GM23338 (cell line): ENCODE measurements at regions not wholly inside any gene's neighbourhood (a gene's known extent, or its start where the extent isn't known, plus 50 kb on each side); places are given as distances from the start of the nearest gene placed in this dataset.

Experiments
- ATAC-seq: fragments of 200-7000 bp; cut with Tn5 transposase; 3 replicates; pipeline ENCODE4 v1.9.1; 2020
- DNase-seq: peaks from one replicate; pipeline ENCODE4 v3.0.0-alpha.2; 2015; ENCODE audit warnings: low spot score
- H2AFZ ChIP-seq: fragments of 200-600 bp; sonication (generic); 2 replicates; pipeline ENCODE4 v1.8.0; 2016; ENCODE audit warnings: antibody characterized with exemption, mild to moderate bottlenecking, moderate library complexity
- H3F3A ChIP-seq: fragments of 200-600 bp; sonication (generic); replicated peaks from 2 replicates; pipeline ENCODE4 v1.8.0; 2017; ENCODE audit warnings: antibody characterized with exemption, mixed run types, low read depth
- H3K27ac ChIP-seq: fragments of 200-600 bp; sonication (generic); 2 replicates; pipeline ENCODE4 v1.6.1; 2016; ENCODE audit warnings: low read depth
- H3K27me3 ChIP-seq: fragments of 200-600 bp; sonication (generic); 2 replicates; pipeline ENCODE4 v1.8.0; 2016; ENCODE audit warnings: mild to moderate bottlenecking, mixed run types, moderate library complexity; ENCODE audit not compliant: insufficient read depth
- H3K36me3 ChIP-seq: fragments of 200-600 bp; sonication (generic); 2 replicates; pipeline ENCODE4 v1.8.0; 2016; ENCODE audit warnings: mild to moderate bottlenecking; ENCODE audit not compliant: insufficient read depth
- H3K4me1 ChIP-seq: fragments of 200-600 bp; sonication (generic); 2 replicates; pipeline ENCODE4 v1.8.0; 2016; ENCODE audit warnings: mild to moderate bottlenecking, moderate library complexity; ENCODE audit not compliant: insufficient read depth
- H3K4me2 ChIP-seq: fragments of 200-600 bp; sonication (generic); 2 replicates; pipeline ENCODE4 v1.7.1; 2017; ENCODE audit warnings: mixed run types
- H3K4me3 ChIP-seq: fragments of 200-600 bp; sonication (generic); 2 replicates; pipeline ENCODE4 v1.6.1; 2016; ENCODE audit warnings: mixed run types
- H3K79me2 ChIP-seq: fragments of 200-600 bp; sonication (generic); replicated peaks from 2 replicates; pipeline ENCODE4 v1.8.0; 2017; ENCODE audit warnings: mild to moderate bottlenecking; ENCODE audit not compliant: insufficient read depth
- H3K9me2 ChIP-seq: fragments of 200-600 bp; sonication (generic); 2 replicates; pipeline ENCODE4 v1.8.0; 2017; ENCODE audit not compliant: insufficient read depth
- H4K20me1 ChIP-seq: fragments of 200-600 bp; sonication (generic); replicated peaks from 2 replicates; pipeline ENCODE4 v1.8.0; 2017; ENCODE audit warnings: mild to moderate bottlenecking; ENCODE audit not compliant: insufficient read depth
- H3K27ac Mint-ChIP-seq: 2 replicates; pipeline ENCODE4 v1.8.0; 2020; ENCODE audit warnings: inconsistent platforms, mild to moderate bottlenecking, moderate library complexity, mixed read lengths
- H3K27me3 Mint-ChIP-seq: 3 replicates; pipeline ENCODE4 v1.8.0; 2022; ENCODE audit warnings: low read depth, mild to moderate bottlenecking, moderate library complexity, mixed read lengths, inconsistent platforms; ENCODE audit not compliant: insufficient read depth, poor library complexity
- H3K36me3 Mint-ChIP-seq: 3 replicates; pipeline ENCODE4 v1.8.0; 2021; ENCODE audit warnings: low read depth, mild to moderate bottlenecking, inconsistent platforms, moderate library complexity, mixed read lengths
- H3K4me1 Mint-ChIP-seq: 3 replicates; pipeline ENCODE4 v1.8.0; 2020; ENCODE audit warnings: mild to moderate bottlenecking, inconsistent platforms, mixed read lengths
- H3K4me3 Mint-ChIP-seq: 3 replicates; pipeline ENCODE4 v1.8.0; 2021; ENCODE audit warnings: moderate library complexity, mild to moderate bottlenecking, inconsistent platforms, mixed read lengths
- H3K9me3 Mint-ChIP-seq: 3 replicates; pipeline ENCODE4 v1.8.0; 2020; ENCODE audit warnings: moderate library complexity, mild to moderate bottlenecking, inconsistent platforms, mixed read lengths
- EZH2 ChIP-seq: fragments of 200-600 bp; sonication (generic); IDR thresholded peaks from one replicate; pipeline ENCODE4 v1.8.0; 2017; ENCODE audit warnings: antibody characterized with exemption, mild to moderate bottlenecking, low read depth; ENCODE audit not compliant: unreplicated experiment
- JUNB ChIP-seq: IDR thresholded peaks from one replicate; pipeline ENCODE4 v1.6.1; 2016; ENCODE audit warnings: antibody characterized with exemption; ENCODE audit not compliant: unreplicated experiment
- POLR2AphosphoS5 ChIP-seq: IDR thresholded peaks from 2 replicates; pipeline ENCODE4 v1.6.1; 2016; ENCODE audit warnings: antibody characterized with exemption, low read depth
- STAT1 ChIP-seq: IDR thresholded peaks from one replicate; pipeline ENCODE4 v1.6.1; 2016; ENCODE audit warnings: antibody characterized with exemption; ENCODE audit not compliant: unreplicated experiment
- ZNF331 ChIP-seq: fragments of 250-450 bp; sonication (Bioruptor Pico); IDR thresholded peaks from 2 replicates; pipeline ENCODE4 v1.5.0; 2020; ENCODE audit warnings: low read depth, mild to moderate bottlenecking, moderate library complexity
- ZNF462 ChIP-seq: fragments of 250-450 bp; sonication (Bioruptor Pico); IDR thresholded peaks from 2 replicates; pipeline ENCODE4 v1.5.0; 2020; ENCODE audit warnings: mild to moderate bottlenecking, moderate library complexity
- TF ChIP-seq, protein P1 (sequence below): IDR thresholded peaks from one replicate; pipeline ENCODE4 v1.6.1; 2018; ENCODE audit warnings: antibody characterized with exemption; ENCODE audit not compliant: unreplicated experiment
- TF ChIP-seq, protein P2 (sequence below), 2 experiments: fragments of 200-600 bp in 1 of 2; sonication (generic) in 1 of 2; conservative IDR thresholded peaks; 2 replicates each; pipeline versions ENCODE4 v1.5.1 to v1.6.1; 2016 to 2017; ENCODE audit warnings: antibody characterized with exemption in 2 of 2, low read depth in 2 of 2, mild to moderate bottlenecking in 2 of 2, moderate library complexity in 1 of 2

DNA sequence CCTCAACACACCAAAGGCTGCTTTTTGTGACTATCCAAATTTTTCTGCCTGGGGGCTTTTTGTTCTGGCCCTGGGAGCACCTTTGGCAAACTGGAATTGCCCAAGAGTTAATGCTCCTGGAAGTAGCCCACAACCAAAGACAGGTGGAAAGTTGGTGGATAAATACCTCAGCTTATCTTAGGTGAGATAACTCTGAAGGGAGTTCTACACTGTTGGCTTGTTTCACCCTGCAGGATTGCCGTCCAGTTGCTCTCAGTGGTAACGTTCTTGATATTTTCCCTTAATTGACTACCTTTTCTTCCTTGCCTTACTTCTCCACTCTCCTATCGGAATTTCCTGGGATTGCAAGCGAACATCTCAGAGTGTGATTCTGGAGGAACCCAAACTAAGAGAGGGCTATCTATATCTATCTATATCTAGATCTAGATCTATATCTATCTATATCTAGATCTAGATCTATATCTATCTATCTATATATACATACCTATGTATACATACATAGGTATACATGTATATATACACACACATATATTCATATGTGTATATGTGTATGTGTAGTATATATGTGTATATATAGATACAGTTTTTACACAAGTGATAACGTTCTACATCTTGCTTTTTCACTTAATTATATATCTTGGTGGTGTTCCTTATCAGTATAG is 82.6 kb upstream of the DHX15 start:
- peaks cover 22% of the 10 kb centered on the region for H3K4me1 Mint-ChIP-seq
- Histone ChIP-seq H3K4me2 (no peak overlapping the region), H3F3A (0 out of 2 replicates have a peak, but pooled peaks cover 2% of the 10 kb centered on the region), H3K79me2 (peaks cover 17% of the 10 kb centered on the region), H3K27me3 (no peaks in the 10 kb centered on the region), H3K4me3 (no peak overlapping the region), H3K4me1 (peaks cover 18% of the 10 kb centered on the region), H3K9me2 (0 out of 2 replicates have a peak, but pooled peaks cover 11% of the 10 kb centered on the region), H3K36me3 (no peaks in the 10 kb centered on the region; the same call in none of the 2 replicates), H2AFZ (no peak overlapping the region), H3K27ac (no peak overlapping the region), H4K20me1 (no peaks in the 10 kb centered on the region)
- no peak overlapping the region for H3K27ac Mint-ChIP-seq
- TF ChIP-seq EZH2 (no peak), POLR2AphosphoS5 (no peak), ZNF331 (CRISPR knock-in tag) (no peak), JUNB (no peak)
- TF ChIP-seq, protein P1, sequence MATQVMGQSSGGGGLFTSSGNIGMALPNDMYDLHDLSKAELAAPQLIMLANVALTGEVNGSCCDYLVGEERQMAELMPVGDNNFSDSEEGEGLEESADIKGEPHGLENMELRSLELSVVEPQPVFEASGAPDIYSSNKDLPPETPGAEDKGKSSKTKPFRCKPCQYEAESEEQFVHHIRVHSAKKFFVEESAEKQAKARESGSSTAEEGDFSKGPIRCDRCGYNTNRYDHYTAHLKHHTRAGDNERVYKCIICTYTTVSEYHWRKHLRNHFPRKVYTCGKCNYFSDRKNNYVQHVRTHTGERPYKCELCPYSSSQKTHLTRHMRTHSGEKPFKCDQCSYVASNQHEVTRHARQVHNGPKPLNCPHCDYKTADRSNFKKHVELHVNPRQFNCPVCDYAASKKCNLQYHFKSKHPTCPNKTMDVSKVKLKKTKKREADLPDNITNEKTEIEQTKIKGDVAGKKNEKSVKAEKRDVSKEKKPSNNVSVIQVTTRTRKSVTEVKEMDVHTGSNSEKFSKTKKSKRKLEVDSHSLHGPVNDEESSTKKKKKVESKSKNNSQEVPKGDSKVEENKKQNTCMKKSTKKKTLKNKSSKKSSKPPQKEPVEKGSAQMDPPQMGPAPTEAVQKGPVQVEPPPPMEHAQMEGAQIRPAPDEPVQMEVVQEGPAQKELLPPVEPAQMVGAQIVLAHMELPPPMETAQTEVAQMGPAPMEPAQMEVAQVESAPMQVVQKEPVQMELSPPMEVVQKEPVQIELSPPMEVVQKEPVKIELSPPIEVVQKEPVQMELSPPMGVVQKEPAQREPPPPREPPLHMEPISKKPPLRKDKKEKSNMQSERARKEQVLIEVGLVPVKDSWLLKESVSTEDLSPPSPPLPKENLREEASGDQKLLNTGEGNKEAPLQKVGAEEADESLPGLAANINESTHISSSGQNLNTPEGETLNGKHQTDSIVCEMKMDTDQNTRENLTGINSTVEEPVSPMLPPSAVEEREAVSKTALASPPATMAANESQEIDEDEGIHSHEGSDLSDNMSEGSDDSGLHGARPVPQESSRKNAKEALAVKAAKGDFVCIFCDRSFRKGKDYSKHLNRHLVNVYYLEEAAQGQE = no peak
- ATAC-seq = no peak
- no peaks in the 10 kb centered on the region for H3K9me3 Mint-ChIP-seq
- peaks cover 5% of the 10 kb centered on the region for H3K27me3 Mint-ChIP-seq
- peaks cover 2% of the 10 kb centered on the region; the same call in 1 of the 3 replicates for H3K36me3 Mint-ChIP-seq
- DNase-seq = no peak
- no peak overlapping the region for H3K4me3 Mint-ChIP-seq

DNA sequence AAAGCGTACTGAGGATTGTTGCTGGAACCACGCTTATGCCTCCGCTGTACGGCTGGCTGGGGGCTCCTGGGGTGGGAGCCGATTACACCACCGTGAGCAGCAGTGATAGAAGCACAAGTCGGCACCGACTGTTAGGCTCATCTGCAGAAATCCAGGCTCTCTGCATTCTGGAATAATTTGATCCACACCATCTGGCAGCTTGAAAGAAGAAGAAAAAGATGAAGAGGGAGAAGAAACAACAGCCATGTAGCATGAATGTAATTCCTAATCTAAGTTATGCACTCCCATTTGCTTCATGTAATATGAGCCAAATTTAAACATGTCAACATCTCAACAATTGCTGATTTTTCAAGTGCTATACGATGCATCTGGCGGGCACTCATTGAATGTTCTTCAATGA is 84.6 kb upstream of the DHX15 start:
- Mint-ChIP-seq H3K9me3 (no peaks in the 10 kb centered on the region), H3K4me3 (no peak overlapping the region), H3K27me3 (peaks cover 3% of the 10 kb centered on the region), H3K4me1 (peaks cover 5% of the 10 kb centered on the region), H3K36me3 (peaks cover 2% of the 10 kb centered on the region; the same call in 1 of the 3 replicates), H3K27ac (no peak overlapping the region)
- ATAC-seq = no peak
- H3F3A ChIP-seq = 0 out of 2 replicates have a peak, but pooled peaks cover 2% of the 10 kb centered on the region
- H4K20me1 ChIP-seq = no peaks in the 10 kb centered on the region
- H3K4me1 ChIP-seq = peaks cover 3% of the 10 kb centered on the region
- TF ChIP-seq STAT1 = no peak
- TF ChIP-seq JUNB = no peak
- TF ChIP-seq, protein P2, sequence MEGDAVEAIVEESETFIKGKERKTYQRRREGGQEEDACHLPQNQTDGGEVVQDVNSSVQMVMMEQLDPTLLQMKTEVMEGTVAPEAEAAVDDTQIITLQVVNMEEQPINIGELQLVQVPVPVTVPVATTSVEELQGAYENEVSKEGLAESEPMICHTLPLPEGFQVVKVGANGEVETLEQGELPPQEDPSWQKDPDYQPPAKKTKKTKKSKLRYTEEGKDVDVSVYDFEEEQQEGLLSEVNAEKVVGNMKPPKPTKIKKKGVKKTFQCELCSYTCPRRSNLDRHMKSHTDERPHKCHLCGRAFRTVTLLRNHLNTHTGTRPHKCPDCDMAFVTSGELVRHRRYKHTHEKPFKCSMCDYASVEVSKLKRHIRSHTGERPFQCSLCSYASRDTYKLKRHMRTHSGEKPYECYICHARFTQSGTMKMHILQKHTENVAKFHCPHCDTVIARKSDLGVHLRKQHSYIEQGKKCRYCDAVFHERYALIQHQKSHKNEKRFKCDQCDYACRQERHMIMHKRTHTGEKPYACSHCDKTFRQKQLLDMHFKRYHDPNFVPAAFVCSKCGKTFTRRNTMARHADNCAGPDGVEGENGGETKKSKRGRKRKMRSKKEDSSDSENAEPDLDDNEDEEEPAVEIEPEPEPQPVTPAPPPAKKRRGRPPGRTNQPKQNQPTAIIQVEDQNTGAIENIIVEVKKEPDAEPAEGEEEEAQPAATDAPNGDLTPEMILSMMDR (conservative IDR thresholded peaks at IDR 0.05; ENCODE audit: low read depth in 2 of 2) = no peak
- TF ChIP-seq EZH2 = no peak
- no peak for TF ChIP-seq POLR2AphosphoS5
- TF ChIP-seq ZNF462 (CRISPR knock-in tag) = no peak
- H3K4me3 ChIP-seq = no peak overlapping the region
- H3K9me2 ChIP-seq = 0 out of 2 replicates have a peak, but pooled peaks cover 11% of the 10 kb centered on the region
- H3K36me3 ChIP-seq = no peaks in the 10 kb centered on the region; the same call in none of the 2 replicates
- no peak overlapping the region for H3K4me2 ChIP-seq
- H3K27me3 ChIP-seq = no peaks in the 10 kb centered on the region
- peaks cover 11% of the 10 kb centered on the region for H3K79me2 ChIP-seq
- H3K27ac ChIP-seq = no peak overlapping the region
- no peak overlapping the region for H2AFZ ChIP-seq
- DNase-seq = no peak
